NAMALWA (cell line): ENCODE measurements at regions not wholly inside any gene's neighbourhood (a gene's known extent, or its start where the extent isn't known, plus 50 kb on each side); places are given as distances from the start of the nearest gene placed in this dataset.
A peak's percentile ranks its signal among the peaks of the same experiment; 100 is the strongest.
"Not testable (repeated sequence)": the region's sequence is repeated elsewhere in the genome, so short reads cannot be mapped to it uniquely, and the experiment has no call there.

Source experiments
- DNase-seq: peaks from one replicate; pipeline ENCODE4 v3.0.0-alpha.2; 2015; ENCODE audit warnings: low spot score

DNA sequence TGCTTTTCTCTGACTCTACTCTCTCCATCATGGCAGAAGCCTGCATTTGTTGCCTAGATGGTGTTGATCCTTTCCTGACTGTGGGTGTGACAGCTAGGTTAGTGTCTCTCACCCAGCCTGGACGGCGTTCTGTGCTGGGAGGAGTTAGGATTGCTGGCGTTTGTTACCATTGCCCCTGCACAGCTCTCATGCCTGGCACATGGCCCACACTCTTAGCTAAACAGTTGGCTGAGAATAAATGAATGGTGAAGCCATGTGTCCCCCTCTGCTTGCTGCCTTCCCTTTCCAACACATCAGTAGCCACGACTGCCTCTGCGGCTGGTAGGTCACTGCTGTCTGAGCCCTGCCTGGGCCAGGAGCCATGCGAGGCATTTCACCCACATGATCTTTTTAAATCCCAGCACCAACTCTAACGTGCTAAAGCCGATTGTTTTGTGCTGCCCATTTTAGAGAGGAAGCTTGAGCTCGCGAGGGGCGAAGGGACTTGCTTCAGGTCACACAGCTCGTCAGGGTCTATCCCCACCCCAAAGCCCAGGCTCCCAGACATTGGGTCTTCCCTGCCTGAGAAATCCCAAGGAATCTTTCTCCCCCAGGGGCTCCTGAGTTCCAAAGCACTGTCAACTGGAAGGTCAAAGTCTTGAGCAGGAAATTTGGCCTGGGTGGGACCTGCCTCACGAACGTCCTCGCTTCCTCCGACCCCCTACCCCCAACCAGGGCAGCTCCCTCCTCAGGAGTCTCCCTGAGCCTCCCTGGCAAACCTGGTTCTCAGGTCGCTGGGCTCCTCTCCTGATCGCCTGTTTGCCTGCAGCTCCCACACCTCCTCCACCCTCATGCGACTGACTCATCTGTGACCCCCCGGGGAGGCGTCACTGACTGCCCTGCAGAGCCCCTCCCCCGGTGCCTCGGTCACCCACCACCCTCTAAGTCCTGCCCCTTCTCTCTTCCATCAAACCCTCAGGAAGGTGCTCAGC, 271.7 kb upstream of the C1orf174 start:
- no peak for DNase-seq

DNA sequence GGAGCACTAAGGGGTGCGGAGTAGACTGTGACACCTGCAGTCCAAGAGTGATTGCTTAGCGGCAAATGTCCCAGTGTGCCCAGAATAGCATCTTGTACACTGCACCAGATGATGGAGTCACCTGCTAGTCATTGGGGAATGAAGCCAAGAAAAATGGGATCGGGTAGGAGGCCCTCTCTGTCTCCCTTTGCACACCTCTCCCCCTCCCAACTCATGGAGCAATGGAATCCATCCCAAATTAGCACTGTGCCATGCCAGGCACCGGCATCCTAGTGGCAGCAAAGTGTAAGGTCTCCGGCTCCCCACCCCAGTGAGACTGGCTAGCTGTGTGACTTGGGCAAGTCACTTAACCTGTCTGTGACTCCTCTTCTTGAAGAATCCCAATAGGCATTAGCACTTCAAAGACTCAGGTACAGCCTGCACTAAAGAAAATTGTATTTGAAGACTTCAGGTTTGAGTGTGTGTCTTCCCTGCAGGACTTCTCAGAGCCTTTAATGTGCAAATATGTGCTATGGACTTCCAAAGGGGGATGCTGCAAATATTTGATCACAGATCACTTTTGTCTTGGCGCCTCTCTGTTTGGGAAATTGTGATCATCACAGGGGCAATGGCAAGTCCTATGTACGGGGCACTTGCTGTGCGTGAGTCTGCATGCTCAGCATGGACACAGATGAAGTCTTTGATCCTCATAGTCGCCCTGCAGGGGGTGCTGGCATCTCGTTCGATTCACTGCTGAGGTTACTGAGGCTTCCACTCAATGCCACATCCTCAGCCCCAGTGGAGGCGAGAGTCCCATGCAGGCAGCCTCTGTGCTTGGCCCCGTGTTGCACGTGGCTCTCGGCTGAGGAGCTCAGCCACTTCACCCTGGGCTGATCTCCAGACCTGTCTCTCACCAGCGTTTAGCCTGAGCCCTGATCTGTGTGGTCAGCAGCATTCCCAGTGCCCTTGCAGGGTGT, 272.9 kb upstream of the C1orf174 start:
- DNase-seq = peak; percentile 54

DNA sequence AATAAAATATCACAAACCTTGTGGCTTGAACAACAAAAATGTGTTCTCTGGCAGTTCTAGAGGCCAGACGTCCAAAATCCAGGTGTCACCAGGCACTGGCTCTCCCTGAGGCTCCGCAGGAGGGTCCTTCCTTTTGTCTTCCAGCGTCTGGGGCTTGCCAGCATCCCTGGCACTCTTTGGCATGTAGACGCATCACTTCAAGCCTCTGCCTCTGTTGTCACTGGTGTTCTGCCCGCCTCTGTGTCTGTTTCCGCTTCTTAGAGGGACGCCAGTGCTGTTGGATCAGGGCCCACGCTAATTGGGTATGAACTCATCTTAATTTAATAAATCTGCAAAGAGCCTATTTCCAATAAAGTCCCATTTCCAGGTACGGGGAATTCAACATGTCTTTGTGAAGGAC, 273.7 kb upstream of the C1orf174 start:
- no peak for DNase-seq

DNA sequence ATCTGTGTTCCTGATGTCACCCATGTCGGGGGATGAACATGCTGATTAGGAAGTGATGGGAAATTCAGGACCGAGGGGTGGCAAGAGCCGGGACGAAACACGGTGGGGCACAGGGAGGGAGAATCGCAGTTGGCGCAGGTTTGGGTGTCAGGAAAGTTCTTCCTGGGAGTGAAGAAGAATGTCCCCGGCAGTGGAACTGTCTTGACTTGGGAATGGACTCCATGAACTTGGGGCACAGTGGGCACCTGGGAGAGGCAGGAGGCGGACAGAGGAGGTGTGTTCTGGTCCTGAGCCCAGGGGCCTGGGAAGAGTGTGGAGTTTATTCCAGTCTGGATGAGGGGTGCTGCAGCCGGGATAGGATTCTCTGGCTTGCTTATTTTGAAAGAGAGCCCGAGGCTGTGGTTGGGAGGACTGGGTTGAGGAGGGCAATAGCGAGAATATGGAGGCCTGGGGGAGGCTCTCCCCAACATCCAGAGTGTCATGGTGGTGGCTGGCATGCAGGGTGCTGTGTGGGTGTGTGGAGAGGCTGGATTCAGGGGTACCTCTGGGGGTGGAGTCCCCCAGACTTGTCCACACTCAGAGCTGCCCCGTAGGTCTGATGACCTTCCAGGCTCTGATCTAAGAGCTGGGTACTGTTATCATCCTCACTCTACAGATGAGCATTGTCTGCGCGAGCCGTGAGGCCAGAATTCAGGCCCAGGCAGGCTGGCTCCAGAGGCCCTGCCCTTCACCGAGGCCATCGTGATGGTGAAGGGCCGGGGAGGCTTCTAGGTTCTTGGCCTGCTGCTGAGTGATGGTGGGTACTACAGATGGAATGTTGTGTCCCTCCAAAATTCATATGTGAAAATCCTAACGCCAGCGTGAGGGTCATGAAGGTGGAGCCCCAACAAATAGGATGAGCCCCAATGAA, 274.5 kb upstream of the C1orf174 start:
- no peak for DNase-seq

DNA sequence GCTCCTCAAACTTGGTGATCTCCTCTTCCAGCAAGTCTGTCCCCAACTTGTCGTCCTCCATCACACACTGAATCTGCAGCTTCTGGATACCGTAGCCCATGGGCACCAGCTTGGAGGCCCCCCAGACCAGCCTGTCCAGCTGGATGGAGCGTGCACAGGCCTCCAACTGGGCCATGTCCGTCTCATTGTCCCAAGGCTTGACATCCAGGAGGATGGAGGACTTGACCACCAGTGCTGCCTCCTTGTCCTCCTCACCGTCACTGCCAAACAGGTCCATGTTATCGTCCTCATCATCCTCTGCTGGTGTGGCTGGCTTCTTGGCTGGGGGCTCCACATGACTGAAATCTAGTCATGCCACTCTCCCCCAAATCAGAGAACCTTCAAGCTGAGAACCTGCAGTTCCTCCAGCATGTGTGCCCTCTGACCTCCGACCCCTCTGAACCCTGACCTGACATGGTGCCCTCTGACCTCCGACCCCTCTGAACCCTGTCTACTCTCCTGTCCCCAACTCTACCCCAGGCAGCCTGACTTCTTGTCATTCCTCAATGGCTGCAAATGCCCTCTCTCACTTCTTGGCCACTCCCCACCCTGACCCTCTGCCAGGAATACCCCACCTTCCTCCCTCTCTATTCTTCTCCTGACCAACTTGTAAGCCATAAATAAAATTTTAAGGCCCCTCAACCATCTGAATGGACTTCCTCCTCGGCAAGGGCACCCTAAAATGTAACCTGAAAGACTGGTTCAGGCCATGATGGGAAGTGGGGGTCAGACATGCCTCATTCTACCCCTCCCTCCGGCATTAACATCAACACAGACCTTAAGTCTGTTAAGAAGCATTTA, 275.7 kb upstream of the C1orf174 start:
- no peak for DNase-seq

DNA sequence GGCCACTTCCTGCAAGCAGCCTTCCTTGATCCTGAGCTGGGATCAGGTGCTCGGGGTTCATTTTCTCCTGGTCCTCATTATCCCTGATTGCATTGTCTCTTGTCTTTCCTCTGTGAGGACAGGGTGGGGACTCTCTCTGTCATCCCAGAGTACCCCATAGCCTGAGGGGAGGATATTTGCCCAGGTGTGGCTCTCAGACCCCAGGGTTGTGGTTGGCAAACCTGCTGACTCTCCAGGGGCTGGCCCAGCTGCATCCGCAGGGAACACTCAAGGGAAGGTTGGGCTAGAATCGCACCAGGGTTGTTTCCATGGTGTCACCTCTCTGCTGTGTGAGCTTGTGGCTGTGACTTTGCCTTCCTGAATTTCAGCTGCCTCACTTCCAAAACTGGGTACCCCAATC, 276.8 kb upstream of the C1orf174 start:
- no peak for DNase-seq

DNA sequence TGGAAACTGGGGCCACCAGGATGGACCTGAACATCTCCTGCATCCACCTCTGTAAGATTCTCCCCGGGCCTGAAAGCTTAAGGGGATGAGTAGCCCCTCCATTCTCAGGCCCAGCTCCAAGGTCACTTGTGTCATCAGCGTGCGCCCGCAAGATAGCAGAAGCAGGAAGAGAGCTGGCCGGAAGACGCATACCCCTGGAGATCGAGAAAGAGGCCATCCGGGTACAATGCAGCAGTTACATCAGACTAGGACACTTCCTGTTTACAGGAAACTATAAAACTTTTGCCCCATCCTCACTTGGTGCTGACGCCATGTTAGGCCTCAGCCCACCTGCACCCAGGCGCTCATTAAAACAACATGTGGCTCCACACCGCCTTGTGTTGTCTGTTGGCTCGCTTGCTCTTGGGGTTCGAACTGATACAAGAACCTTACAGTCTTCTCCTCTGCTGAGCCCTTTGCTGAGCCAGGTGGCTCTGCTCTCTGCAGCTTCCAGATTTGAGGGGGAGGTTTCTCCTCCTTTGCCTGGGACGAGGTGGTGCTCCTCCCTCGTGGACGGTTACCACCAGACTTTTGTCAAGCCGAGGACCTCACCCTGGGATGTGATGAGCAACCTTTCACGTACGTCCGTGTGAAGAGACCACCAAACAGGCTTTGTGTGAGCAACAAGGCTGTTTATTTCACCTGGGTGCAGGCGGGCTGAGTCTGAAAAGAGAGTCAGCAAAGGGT, 277.5 kb upstream of the C1orf174 start:
- no peak for DNase-seq

DNA sequence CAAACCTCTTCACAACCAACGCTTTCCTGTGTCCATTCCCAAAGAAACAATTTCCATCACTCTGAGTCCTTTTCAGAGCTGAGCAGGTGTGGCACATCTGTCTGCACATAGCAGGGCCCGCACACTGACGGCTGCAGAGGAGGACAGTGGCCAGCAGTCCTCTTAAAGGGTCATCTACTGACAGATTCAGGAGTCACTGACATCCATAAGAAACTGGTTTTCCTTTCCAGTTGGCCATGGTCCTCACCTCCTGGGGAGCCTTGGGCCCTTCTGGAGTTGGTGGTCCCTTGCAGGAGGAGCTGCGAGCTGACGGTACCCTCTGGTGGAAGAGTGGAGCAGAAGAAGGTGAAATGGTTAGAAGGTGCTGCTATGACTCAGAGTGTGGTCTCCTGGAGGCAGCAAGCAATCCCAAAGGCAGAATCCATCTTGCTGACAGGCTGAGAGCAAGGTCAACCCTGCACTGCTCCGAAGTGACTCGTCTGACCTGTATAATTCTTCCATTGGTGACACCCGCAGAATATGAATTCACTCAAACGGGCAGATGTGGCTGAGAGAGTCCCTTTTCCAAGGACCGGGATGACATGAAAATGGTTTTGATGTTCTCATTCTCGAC, 278.5 kb upstream of the C1orf174 start:
- no peak for DNase-seq

DNA sequence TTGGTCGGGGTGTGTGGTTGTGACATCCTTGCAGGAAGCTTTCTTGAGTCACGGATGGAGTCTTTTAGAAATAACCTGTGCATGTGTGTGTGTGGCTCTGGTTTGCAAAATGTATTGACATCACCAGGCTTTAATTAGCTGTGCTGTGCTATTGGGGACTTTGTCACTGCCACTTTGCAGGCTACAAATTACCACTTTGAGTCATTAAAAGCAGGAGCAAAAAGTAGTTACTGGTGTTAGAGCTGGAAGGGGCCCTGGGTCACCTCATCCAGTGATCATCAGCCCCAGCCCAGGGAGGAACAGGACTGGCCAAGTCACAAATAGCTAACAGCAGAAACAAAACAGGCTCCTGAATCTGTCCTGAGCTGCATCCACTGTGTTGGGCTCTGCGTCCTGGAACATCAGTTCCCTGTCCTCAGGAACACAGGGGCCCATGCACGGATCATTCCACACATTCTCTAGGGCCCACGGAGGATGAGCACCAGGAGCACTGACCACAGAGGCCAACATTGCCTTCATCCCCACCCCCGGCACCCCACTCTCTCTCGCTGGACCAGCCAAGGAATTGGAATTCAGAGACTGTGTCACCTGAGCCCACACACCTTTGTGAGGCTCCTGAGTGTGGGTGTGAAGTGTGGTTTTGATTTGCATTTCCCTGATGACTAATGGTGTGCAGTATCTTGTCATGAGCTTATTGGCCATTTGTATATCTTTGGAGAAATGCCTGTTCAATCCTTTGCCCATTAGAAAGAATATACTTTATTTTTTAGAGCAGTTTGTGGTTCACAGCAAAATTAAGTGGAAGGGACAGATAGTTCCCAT, 280.1 kb upstream of the C1orf174 start:
- no peak for DNase-seq

DNA sequence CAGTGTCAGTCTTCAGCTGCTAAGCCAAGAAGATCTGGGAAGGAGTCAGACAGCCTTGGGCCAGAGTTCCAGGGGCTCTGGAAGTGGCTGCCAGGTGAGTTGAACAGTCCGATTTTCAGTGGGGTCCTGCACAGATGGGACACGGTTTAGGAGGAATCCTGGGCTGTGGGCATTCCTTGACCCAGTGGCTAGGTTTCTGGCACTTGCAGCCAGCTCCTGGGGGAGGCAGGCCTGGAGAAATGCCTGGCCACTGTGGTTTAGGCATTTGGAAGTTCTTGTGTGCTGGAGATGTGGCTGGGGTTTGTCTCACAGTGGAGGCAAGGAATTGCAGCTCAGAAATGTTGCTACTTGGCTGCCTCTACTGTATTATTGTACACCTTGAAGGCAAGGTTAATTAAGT, 286.4 kb upstream of the C1orf174 start:
- DNase-seq = not testable (repeated sequence)

DNA sequence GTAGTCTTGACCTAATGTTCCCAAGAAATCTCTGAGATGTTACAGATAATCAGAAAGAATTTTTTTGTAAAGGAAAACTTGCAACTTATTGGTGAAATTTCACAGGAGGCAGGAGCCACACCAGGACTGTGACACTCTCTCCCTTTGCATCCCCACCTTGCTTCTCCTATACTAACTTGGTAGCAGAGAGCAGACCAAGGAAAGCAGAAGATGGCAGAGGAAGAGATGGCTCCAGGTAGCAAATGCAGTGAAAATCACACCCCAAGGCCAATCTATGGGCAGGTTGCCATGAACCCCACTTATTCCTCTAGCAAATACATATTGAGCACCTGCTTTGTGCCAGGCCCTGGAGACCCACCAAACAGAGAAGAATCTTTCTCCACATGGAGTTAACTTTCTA, 303.4 kb upstream of the C1orf174 start:
- DNase-seq = no peak

DNA sequence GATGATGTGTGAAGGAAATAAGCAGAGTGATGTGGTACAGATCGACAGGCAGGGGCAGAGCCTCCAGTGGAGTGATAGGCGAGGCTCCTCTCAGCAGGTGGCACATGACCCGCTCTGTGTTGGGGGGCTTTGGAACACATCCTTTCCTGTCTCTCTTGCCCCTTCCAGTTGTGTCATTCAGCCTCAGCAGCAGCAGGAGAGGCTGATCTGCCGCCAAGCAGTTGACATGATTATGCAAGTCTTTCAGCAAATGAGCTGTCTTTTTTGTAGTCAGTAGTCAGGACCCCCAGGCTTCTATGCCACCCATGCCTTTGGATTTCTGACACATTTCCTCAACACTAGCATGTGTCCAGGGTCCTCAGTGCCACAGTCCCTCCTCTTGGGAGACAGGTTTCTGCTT, 307.1 kb upstream of the C1orf174 start:
- no peak for DNase-seq

DNA sequence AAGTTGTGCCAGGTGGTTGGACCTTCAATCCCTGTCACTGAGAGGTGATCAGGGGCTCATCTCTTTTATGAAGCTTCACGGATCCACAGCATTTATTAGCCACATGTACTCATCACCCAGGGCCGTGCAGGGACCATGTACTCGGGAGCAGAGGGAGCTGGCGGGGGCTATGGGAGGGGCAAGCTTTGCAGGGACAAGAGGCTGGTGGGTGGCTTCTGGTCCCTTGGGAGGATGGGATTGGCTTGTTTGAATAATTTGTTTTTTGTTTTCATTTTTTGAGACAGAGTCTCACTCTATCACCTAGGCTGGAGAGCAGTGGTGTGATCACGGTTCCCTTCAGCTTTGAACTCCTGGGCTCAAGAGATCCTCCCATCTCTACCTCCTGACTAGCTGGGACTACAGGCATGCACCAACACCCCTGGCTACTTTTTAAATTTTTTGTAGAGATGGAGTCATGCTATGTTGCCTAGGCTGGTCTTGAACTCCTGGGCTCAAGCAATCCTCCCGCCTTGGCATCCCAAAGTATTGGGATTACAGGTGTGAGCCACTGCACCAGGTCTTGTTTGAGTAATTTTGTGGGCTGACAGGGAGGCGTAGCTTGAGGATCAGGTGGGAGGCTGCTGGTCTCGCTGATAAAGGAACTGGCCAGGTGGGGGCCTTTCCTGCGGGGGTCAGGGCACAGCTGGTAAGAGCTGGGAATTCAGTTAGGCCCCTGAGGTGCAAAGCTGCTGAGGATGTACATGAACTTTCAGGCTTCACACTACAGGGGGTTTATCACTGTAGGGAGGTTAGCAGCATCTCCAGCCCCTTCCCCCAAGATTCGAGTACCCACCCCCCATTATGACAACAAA, 308.0 kb upstream of the C1orf174 start:
- no peak for DNase-seq

DNA sequence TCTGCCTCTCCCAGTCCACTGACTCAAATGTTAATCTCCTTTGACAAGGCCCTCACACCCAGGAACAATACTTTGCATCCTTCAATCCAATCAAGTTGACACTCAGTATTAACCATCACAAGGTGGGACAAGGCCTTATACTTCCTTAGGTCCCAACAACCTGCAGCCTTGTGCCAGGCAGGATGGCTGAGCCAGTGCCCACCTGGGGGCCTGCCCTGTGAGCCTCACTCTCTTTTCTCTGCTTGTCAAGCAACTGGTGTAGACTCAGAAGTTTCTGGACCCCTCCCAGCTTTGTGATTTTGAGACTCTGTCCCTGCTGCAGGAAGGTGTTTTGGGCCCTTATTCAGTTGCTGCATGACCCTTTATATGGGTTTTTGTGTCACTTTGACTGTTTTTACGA, 310.0 kb upstream of the C1orf174 start:
- DNase-seq = no peak

DNA sequence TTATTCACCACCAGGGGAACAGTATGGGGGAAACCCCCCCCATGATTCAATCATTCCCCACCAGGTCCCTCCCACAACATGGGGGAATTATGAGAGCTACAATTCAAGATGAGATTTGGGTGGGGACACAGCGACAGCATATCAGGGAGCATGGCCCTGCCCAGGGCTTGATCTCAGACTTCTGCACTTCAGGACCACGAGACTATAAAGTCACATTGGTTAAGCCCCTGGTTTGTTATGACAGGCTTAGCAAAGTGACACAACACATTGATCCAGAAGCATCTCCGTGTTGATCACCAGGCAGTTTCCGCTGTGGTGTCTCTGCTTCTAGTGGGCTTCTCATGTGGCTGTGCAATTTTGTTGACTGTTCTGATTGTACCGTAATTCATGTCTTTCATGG, 312.7 kb upstream of the C1orf174 start:
- DNase-seq = no peak

DNA sequence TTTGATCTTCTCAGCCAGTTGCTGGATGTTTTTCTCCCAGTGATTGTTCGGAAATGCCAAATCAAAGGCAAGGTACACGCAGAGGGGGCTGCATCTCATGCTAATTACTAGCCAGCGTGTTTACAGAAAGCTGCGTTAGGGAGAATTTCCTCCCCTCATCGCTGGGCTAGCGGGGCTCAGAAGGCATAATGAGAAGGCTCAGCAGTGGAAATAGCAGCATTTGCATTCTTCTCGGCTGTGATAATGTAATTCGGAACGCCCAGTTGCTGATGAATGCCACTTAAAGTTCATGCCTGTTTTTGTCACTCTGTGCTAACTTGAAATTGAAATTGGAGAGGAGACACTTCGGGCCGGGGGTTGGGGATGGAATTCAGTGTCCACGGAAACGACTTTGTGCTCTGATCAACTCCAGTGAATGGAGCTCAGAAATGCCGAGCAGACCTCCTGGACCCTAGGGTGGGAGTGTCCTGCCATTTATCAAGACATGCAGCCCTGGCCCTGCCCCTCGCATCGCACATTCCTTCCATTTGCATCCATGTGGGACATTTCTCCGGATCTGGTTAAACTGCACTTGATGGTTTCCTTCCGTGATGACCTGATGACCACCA, 313.4 kb upstream of the C1orf174 start:
- DNase-seq = no peak

DNA sequence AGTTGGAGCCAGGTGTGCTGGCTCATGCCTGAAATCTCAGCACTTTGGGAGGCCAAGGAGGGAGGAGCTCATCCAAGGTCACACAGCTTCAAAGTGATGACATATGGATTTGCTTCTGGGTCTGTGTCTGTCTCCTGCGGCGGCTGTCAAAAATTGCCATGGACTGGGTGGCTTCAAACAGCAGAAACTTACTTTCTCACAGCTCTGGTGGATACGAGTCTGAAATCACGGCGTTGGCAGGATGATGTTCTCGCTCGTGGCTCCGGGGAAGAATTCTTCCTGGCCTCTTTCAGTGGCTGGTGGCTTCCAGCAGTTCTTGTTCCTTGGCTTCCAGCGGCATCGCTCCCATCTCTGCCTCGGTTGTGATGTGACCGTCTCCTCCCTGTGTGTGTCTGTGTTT, 314.8 kb upstream of the C1orf174 start:
- DNase-seq = no peak
